ENCODE measurements at regions not wholly inside any gene's neighbourhood (a gene's known extent, or its start where the extent isn't known, plus 50 kb on each side); places are given as distances from the start of the nearest gene placed in this dataset.
A peak's percentile ranks its signal among the peaks of the same experiment; 100 is the strongest.
"Not testable (repeated sequence)": the region's sequence is repeated elsewhere in the genome, so short reads cannot be mapped to it uniquely, and the experiment has no call there.

DNA sequence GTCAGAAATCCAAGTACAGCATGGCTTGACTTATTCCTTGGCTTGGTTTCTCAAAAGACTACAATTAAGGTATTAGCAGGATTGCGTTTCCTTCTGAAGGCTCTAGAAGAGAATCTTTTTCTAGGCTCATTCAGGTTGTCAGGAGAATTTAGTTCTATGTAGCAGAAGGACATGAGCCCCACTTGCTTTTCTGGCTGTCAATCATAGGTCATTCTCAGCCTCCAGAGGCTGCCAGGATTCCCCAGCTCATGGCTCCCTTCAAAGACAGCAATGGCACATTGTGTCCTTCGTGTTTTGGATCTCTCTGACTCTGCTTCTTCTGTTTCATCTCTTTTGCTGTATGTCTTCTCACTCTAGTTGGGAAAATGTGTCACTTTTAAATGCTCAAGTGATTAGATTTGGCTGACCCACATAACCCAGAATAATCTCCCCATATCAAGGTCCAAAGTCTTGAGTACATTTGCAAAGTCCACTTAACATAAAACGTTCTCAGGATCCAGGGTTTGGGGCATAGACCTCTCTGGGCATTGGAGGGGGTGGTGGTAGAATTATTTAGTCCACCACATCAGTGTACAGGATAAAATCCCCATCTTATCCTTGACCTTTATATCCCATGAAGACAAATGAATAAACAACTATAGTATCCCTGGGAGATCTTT is 126.7 kb upstream of the BCL9 start:
- Mint-ChIP-seq H3K36me3 (no peaks in the 10 kb centered on the region), H3K9me3 (peaks cover 2 to 6% of the 10 kb centered on the region in 2 donors), H3K27ac (no peak overlapping the region), H3K4me1 (no peaks in the 10 kb centered on the region), H3K27me3 (peaks cover 19 to 33% of the 10 kb centered on the region in 2 donors), H3K4me3 (no peak overlapping the region)
- ATAC-seq (replicated peaks) (no peak), DNase-seq (no peak)

DNA sequence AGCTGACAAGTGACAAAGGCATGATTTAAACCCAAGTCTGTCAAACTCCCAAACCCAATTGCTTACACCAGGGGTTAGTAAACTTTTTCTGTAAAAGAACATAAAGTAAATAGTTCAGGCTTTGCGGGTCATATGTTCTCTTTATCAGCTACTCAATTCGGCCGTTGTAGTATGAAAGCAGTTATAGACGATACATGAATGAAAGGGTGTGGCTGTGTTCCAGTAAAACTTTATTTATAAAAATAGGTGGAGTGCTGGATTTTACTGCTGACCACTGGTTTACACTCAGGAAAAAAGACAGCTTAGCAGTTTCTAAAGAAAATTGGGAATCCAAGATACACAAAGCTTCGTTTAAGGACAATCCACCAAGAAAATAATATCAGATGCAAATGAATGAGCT is 124.3 kb upstream of the BCL9 start:
- Mint-ChIP-seq H3K4me3 (no peak overlapping the region), H3K27ac (no peak overlapping the region), H3K9me3 (no peaks in the 10 kb centered on the region), H3K4me1 (no peaks in the 10 kb centered on the region), H3K27me3 (peaks cover 19 to 39% of the 10 kb centered on the region in 2 donors), H3K36me3 (no peaks in the 10 kb centered on the region)
- no peak for DNase-seq
- no peak for ATAC-seq (replicated peaks)

DNA sequence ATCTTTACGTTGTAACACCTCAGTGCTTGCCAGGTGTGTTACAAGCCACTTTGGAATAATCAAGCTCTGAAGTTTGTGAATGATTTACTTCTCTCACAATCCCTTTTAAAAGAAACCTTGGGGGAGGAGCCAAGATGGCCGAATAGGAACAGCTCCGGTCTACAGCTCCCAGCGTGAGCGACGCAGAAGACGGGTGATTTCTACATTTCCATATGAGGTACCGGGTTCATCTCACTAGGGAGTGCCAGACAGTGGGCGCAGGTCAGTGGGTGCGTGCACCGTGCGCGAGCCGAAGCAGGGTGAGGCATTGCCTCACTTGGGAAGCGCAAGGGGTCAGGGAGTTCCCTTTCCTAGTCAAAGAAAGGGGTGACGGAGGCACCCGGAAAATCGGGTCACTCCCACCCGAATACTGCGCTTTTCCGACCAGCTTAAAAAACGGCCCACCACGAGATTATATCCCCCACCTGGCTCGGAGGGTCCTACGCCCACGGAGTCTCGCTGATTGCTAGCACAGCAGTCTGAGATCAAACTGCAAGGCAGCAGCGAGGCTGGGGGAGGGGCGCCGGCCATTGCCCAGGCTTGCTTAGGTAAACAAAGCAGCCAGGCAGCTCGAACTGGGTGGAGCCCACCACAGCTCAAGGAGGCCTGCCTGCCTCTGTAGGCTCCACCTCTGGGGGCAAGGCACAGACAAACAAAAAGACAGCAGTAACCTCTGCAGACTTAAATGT is 118.0 kb upstream of the BCL9 start:
- H3K9me3 Mint-ChIP-seq; H3K4me3 Mint-ChIP-seq; H3K36me3 Mint-ChIP-seq; ATAC-seq (replicated peaks); H3K4me1 Mint-ChIP-seq; DNase-seq; H3K27ac Mint-ChIP-seq: not testable (repeated sequence)
- peaks cover 3 to 28% of the 10 kb centered on the region in 2 donors for H3K27me3 Mint-ChIP-seq

DNA sequence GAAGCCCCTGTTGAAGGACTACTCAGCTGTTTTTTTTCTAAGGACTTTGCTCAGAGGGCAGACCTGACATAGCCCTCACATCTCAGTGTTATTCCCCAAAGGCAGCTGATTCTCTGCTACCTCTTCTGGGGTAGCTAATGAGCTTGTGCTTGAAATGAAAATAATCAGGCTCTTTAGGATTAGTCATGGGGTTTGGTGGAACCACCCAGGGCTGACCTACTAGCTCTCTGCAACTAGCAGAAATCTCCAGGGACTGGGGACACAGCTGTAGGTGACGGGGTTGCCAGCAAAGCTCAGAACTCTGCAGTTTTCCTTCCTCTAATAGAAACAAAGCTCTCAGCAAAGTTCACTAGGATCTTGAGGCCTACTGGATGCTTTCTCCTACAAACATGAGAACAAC is 106.4 kb upstream of the BCL9 start:
- Mint-ChIP-seq H3K27me3 (peaks cover 9 to 25% of the 10 kb centered on the region in 2 donors), H3K9me3 (peaks cover 0 to under 1% of the 10 kb centered on the region in 2 donors), H3K27ac (peak overlapping the region; percentile 44), H3K4me3 (no peak overlapping the region), H3K4me1 (peaks cover 4 to 9% of the 10 kb centered on the region in 2 donors), H3K36me3 (no peaks in the 10 kb centered on the region)
- DNase-seq = peak; percentile 34
- peak; percentile 99 to 100 for ATAC-seq (replicated peaks)

DNA sequence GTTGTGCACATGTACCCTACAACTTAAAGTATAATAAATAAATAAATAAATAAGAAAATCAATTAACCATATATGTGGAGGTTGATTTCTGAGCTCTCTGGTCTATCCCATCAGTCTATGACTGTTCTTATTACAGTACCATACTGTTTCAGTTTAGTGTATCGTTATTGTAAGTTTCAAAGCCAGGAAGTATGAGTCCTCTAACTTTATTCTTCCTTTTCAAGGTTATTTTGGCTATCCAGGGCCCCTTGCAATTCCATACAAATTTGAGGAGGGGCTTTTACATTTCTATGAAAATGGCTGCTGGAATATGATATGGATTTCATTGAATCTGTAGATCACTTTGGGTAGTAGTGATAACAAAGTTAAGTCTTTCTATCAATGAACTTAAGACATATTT is 96.9 kb upstream of the BCL9 start:
- Mint-ChIP-seq H3K4me1 (no peaks in the 10 kb centered on the region), H3K36me3 (peaks cover 7 to 8% of the 10 kb centered on the region in 2 donors), H3K9me3 (peaks cover 29 to 41% of the 10 kb centered on the region in 2 donors), H3K27ac (no peak overlapping the region), H3K4me3 (no peak overlapping the region), H3K27me3 (peaks cover 19 to 27% of the 10 kb centered on the region in 2 donors)
- ATAC-seq (replicated peaks) (no peak), DNase-seq (no peak)

DNA sequence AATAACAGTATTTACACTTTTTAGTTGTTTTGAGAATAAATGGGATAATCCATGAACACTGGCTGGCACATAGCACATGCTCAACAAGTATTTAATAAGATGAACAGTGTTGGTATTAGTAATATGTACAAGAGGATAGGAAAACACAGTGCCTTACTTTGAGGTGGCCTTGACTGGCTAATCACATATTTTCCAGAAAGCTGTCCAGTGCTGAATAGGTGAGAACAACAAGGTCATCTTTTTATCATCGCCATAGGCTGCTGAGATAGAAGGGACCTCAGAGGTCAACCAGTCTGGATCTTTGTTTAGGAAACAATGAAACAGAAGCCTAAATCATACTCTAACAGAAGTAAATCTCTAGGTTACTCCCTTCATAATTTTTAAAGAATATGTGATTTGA is 89.7 kb upstream of the BCL9 start:
- Mint-ChIP-seq H3K27me3 (peaks cover 10 to 21% of the 10 kb centered on the region in 2 donors), H3K4me1 (no peaks in the 10 kb centered on the region), H3K36me3 (no peaks in the 10 kb centered on the region), H3K4me3 (no peak overlapping the region), H3K27ac (no peak overlapping the region), H3K9me3 (peaks cover 5 to 9% of the 10 kb centered on the region in 2 donors)
- DNase-seq (no peak), ATAC-seq (replicated peaks) (no peak)

DNA sequence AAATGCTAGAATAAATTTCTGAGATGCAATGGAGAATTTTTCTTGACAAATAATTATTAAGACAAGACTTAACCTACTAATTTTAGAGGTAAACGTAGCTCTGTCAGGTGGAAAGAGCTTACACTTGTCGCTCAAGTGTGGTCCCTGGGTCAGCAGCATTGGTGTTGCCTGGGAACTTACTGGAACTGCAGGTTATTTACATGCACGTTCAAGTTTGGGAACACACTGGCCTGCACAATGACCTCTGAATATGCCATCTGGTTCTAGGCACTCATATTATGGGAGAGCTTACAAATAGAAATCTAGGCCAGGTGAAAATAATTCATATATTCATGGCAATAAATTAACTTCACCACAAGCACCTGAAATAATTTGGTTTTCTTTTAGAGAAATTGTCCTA is 88.5 kb upstream of the BCL9 start:
- H3K27me3 Mint-ChIP-seq = peaks cover 10 to 12% of the 10 kb centered on the region in 2 donors
- DNase-seq = no peak
- no peak overlapping the region for H3K4me3 Mint-ChIP-seq
- H3K9me3 Mint-ChIP-seq = peaks cover 0 to 1% of the 10 kb centered on the region in 2 donors
- H3K4me1 Mint-ChIP-seq = no peaks in the 10 kb centered on the region
- no peak overlapping the region for H3K27ac Mint-ChIP-seq
- no peak for ATAC-seq (replicated peaks)
- no peaks in the 10 kb centered on the region for H3K36me3 Mint-ChIP-seq

DNA sequence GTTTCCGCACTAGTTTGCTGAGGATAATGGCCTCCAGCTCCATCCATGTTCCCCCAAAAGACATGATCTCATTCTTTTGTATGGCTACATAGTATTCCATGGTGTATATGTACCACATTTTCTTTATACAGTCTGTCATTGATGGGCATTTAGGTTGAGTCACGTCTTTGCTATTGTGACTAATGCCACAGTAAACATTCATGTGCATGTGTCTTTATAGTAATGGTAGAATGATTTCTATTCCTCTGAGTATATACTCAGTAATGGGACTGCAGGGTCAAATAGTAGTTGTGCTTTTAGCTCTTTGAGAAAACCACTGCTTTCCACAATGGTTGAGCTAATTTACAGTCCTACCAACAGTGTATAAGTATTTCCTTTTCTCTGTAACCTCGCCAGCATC is 78.3 kb upstream of the BCL9 start:
- H3K27me3 Mint-ChIP-seq = peaks cover 18 to 30% of the 10 kb centered on the region in 2 donors
- no peaks in the 10 kb centered on the region for H3K36me3 Mint-ChIP-seq
- DNase-seq = no peak
- H3K9me3 Mint-ChIP-seq = peaks cover 14 to 20% of the 10 kb centered on the region in 2 donors
- H3K4me3 Mint-ChIP-seq = no peak overlapping the region
- H3K27ac Mint-ChIP-seq = no peak overlapping the region
- no peaks in the 10 kb centered on the region for H3K4me1 Mint-ChIP-seq
- ATAC-seq (replicated peaks) = no peak

DNA sequence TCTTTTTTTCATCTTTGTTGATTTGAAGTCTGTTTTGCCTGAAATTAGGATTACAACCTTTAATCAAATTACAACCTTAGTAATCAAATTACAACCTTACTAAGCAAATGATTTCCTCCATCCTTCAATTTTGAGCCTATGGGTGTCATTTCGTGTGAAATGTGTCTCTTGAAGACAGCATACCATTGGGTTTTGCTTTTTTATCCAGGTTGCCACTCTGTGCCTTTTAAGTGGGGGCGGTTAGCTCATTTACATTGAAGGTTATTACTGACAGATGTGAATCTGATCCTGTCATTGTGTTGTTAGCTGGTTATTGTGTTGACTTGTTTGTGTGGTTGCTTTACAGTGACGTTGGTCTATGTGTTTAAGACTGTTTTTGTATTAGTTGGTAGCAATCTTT is 74.8 kb upstream of the BCL9 start:
- no peak for ATAC-seq (replicated peaks)
- DNase-seq = no peak
- H3K4me3 Mint-ChIP-seq = no peak overlapping the region
- no peak overlapping the region for H3K27ac Mint-ChIP-seq
- no peaks in the 10 kb centered on the region for H3K36me3 Mint-ChIP-seq
- peaks cover 30 to 51% of the 10 kb centered on the region in 2 donors for H3K27me3 Mint-ChIP-seq
- no peaks in the 10 kb centered on the region for H3K4me1 Mint-ChIP-seq
- peaks cover 14 to 20% of the 10 kb centered on the region in 2 donors for H3K9me3 Mint-ChIP-seq

DNA sequence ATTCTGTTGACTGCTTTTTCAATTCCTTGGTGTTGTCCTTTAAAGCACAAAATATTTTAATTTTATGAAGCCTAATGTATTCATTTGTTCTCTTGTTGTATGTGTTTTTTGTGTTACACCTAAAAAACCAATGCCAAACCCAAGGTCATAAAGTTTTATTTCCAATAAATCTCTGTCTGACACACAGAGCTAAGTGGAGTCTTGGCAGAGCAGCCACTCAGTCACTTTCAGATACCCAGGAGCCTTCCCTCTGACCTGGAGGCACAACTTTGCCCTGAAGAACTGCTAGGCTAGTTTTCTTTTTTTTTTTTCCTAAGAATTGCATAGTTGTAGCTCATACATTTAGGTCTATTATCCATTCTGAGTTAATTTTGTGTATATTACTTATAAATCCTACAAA is 71.2 kb upstream of the BCL9 start:
- Mint-ChIP-seq H3K4me3 (no peak overlapping the region), H3K9me3 (peaks cover 9 to 17% of the 10 kb centered on the region in 2 donors), H3K36me3 (no peaks in the 10 kb centered on the region), H3K27ac (no peak overlapping the region), H3K4me1 (no peaks in the 10 kb centered on the region), H3K27me3 (peaks cover 45 to 57% of the 10 kb centered on the region in 2 donors)
- ATAC-seq (replicated peaks) (no peak), DNase-seq (no peak)

DNA sequence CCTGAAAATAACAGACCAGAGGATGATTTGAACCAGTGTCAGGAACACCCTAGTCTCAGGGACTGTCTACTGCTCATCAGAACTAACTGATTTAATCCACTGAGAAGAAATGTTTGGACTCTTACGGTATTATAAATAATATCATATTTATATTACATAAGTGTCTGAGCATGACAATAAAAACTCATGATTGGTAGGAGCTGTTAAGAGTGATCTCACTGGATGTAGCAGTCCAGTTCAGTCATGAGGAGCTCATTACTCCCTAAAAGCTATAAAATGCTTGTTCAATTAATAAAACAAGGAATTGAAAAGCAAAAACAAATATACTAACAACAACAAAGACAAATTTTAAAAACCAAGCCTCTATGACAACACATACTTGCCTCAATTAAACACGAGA is 68.8 kb upstream of the BCL9 start:
- Mint-ChIP-seq H3K36me3 (no peaks in the 10 kb centered on the region), H3K27me3 (peaks cover 32 to 39% of the 10 kb centered on the region in 2 donors), H3K4me3 (no peak overlapping the region), H3K9me3 (peaks cover 0 to 1% of the 10 kb centered on the region in 2 donors), H3K27ac (no peak overlapping the region), H3K4me1 (no peaks in the 10 kb centered on the region)
- ATAC-seq (replicated peaks) (no peak), DNase-seq (no peak)

DNA sequence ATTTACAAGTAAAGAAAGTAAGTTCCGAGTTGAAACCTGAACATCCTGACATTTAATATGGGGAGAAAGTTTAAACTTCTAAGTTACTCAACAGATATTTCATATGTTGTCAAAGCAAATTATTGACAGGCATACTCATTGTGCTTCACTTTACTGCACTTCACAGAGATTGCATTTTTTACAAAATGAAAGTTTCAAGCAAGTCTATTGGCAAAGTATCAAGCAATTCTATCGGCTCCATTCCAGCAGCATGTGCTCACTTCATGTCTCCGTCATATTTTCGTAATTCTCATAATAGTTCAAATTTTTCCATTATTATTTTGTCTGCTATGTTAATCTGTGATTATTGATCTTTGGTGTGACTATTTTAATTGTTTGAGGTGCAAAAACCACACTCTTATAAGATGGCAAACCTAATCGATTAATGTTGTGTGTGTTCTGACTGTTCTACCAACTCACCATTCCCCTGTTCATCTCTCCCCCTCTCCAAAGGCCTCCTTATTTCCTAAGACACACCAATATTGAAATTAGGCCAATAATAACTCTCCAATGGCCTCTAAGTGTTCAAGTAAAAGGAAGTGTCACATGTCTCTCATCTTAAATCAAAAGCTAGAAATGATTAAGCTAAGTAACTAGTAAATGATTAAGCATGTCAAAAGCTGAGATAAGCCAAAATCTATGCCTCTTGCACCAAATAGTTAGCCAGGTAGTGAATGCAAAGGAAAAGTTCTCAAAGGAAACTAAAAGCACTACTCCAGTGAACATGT is 68.2 kb upstream of the BCL9 start:
- peaks cover 29 to 34% of the 10 kb centered on the region in 2 donors for H3K27me3 Mint-ChIP-seq
- no peaks in the 10 kb centered on the region for H3K4me1 Mint-ChIP-seq
- H3K4me3 Mint-ChIP-seq = no peak overlapping the region
- no peak for DNase-seq
- H3K9me3 Mint-ChIP-seq = no peaks in the 10 kb centered on the region
- H3K27ac Mint-ChIP-seq = no peak overlapping the region
- no peaks in the 10 kb centered on the region for H3K36me3 Mint-ChIP-seq
- no peak for ATAC-seq (replicated peaks)

DNA sequence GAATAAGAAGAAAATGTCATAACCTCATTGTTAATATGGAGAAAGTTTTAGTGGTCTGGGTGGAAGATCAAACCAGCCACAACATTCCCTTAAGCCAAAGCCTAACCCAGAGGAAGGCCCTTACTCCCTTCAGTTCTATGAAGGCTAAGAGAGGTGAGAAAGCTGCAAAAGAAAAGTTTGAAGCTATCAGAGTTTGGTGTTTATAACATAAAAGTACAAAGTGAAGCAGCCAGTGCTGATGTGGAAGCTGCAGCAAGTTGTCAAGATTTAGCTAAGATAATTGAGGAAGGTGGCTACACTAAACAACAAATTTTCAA is 67.6 kb upstream of the BCL9 start:
- H3K27me3 Mint-ChIP-seq = peaks cover 26 to 32% of the 10 kb centered on the region in 2 donors
- no peaks in the 10 kb centered on the region for H3K36me3 Mint-ChIP-seq
- H3K9me3 Mint-ChIP-seq = no peaks in the 10 kb centered on the region
- H3K4me1 Mint-ChIP-seq = no peaks in the 10 kb centered on the region
- DNase-seq (no peak), ATAC-seq (replicated peaks) (no peak)
- no peak overlapping the region for H3K4me3 Mint-ChIP-seq
- no peak overlapping the region for H3K27ac Mint-ChIP-seq

DNA sequence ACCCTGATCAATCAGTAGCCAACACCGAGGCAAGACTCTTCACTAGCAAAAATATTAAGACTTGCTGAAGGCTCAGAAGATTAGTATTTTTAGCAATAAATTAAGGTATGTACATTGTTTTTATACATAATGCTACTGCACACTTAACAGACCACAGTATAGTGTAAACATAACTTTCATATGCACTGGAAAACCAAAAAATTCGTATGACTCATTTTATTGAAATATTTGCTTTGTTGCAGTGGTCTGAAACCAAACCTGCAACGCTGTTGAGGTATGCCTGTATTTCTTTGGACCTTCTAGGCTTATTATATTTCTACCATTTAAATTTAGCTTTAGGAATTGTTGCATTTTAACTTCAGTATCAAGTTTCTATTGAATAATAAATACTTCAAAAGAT is 65.8 kb upstream of the BCL9 start:
- DNase-seq (no peak), ATAC-seq (replicated peaks) (no peak)
- peaks cover 35 to 38% of the 10 kb centered on the region in 2 donors for H3K27me3 Mint-ChIP-seq
- no peak overlapping the region for H3K27ac Mint-ChIP-seq
- no peaks in the 10 kb centered on the region for H3K36me3 Mint-ChIP-seq
- H3K4me3 Mint-ChIP-seq = no peak overlapping the region
- H3K9me3 Mint-ChIP-seq = no peaks in the 10 kb centered on the region
- no peaks in the 10 kb centered on the region for H3K4me1 Mint-ChIP-seq

DNA sequence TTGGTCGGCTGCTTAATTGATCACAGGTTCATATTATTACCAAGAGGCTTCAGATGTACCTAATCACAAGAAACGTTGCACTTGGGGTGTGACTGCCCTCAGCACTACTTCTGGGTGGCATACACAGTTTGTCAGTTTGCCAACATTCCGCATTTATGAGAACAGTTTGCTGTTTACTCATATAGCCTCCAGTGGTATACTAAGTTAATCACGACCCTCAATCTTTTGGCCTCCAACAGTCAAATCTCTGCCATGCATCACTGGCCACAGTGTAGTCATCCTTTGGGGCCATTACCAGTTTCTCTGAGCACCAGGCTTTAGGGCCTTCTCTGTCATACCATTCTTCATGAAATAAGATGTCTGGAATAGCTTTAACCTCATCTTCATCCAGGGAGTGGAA is 62.8 kb upstream of the BCL9 start:
- H3K4me1 Mint-ChIP-seq = no peaks in the 10 kb centered on the region

More for the DNA sequence above, 62.8 kb upstream of the BCL9 start:
- ATAC-seq (replicated peaks) = no peak
- Mint-ChIP-seq H3K9me3 (no peaks in the 10 kb centered on the region), H3K27me3 (peaks cover 22 to 29% of the 10 kb centered on the region in 2 donors), H3K27ac (no peak overlapping the region), H3K4me3 (no peak overlapping the region), H3K36me3 (no peaks in the 10 kb centered on the region)
- DNase-seq = no peak

All from stimulated activated naive B cell treated with anti-CD40 and anti-IgM and Interleukin-4, amounts not matched to agents 10 μg/mL and 1 μg/mL and 100 μg/mL, for 72 hours (primary cell).